Peyer's patch (tissue), 4 donors: ENCODE measurements at regions not wholly inside any gene's neighbourhood (a gene's known extent, or its start where the extent isn't known, plus 50 kb on each side); places are given as distances from the start of the nearest gene placed in this dataset.

Source experiments
- DNase-seq, 3 donors: peaks; one replicate each; pipeline ENCODE4 v3.0.0-alpha.2; 2017 to 2019
- H3K27ac ChIP-seq, 4 donors: fragments of 200-600 bp; sonication (generic); one replicate each; pipeline ENCODE4 v1.5.1; 2016 to 2019
- H3K27me3 ChIP-seq, 2 donors: fragments of 200-600 bp; sonication (generic); one replicate each; pipeline ENCODE4 v1.5.1; 2019
- H3K36me3 ChIP-seq, 3 donors: fragments of 200-600 bp; sonication (generic); one replicate each; pipeline ENCODE4 v1.5.1; 2016 to 2019
- H3K4me1 ChIP-seq, 4 donors: fragments of 200-600 bp; sonication (generic); one replicate each; pipeline ENCODE4 v1.5.1; 2016 to 2019
- H3K4me3 ChIP-seq, 4 donors: fragments of 200-600 bp; sonication (generic); 1 replicate in 3 of 4; 2 replicates in 1 of 4; pipeline ENCODE4 v1.5.1; 2016 to 2019; ENCODE audit warnings: mild to moderate bottlenecking in 1 of 4
- H3K9me3 ChIP-seq, 4 donors: fragments of 200-600 bp; sonication (generic); one replicate each; pipeline ENCODE4 v1.5.1; 2016 to 2019; ENCODE audit warnings: mild to moderate bottlenecking in 1 of 4
- CTCF ChIP-seq, 6 experiments: fragments of 450-650 bp in 4 of 6; fragments of 200-600 bp in 2 of 6; sonication (generic) in 1 of 6; IDR thresholded peaks; one replicate each; pipeline ENCODE4 v1.5.1; 2017 to 2019; ENCODE audit warnings: antibody characterized with exemption in 6 of 6, mild to moderate bottlenecking in 3 of 6, moderate library complexity in 1 of 6
- POLR2A ChIP-seq, 2 donors: fragments of 450-650 bp; IDR thresholded peaks; one replicate each; pipeline ENCODE4 v1.5.1; 2017; ENCODE audit warnings: antibody characterized with exemption in 2 of 2, mild to moderate bottlenecking in 2 of 2, moderate library complexity in 2 of 2

GRCh38 chr7:13069841-13070240 is 382.4 kb downstream of the ARL4A start:
- no peak overlapping the region for H3K4me3 ChIP-seq
- H3K36me3 ChIP-seq, result no peaks in the 10 kb centered on the region
- H3K9me3 ChIP-seq, result no peaks in the 10 kb centered on the region
- H3K27ac ChIP-seq, result no peak overlapping the region
- TF ChIP-seq POLR2A (IDR thresholded peaks at IDR 0.05) (no peak), CTCF (IDR thresholded peaks at IDR 0.05) (no peak)
- no peaks in the 10 kb centered on the region for H3K4me1 ChIP-seq
- DNase-seq, result no peak
- H3K27me3 ChIP-seq, result no peaks in the 10 kb centered on the region

- DNase-seq, result no peak
- Histone ChIP-seq H3K36me3 (no peaks in the 10 kb centered on the region), H3K9me3 (no peaks in the 10 kb centered on the region), H3K4me1 (no peaks in the 10 kb centered on the region), H3K27ac (no peak overlapping the region), H3K4me3 (no peak overlapping the region), H3K27me3 (no peaks in the 10 kb centered on the region)
- TF ChIP-seq POLR2A (IDR thresholded peaks at IDR 0.05) (no peak), CTCF (IDR thresholded peaks at IDR 0.05) (no peak)
Observed at GRCh38 chr7:13072014-13072413, 384.6 kb downstream of the ARL4A start.

GRCh38 chr7:13077466-13077865 is 390.0 kb downstream of the ARL4A start:
- H3K27ac ChIP-seq, result no peak overlapping the region
- TF ChIP-seq CTCF (IDR thresholded peaks at IDR 0.05) (no peak), POLR2A (IDR thresholded peaks at IDR 0.05) (no peak)
- H3K4me3 ChIP-seq, result no peak overlapping the region
- no peak for DNase-seq
- H3K36me3 ChIP-seq, result no peaks in the 10 kb centered on the region
- H3K27me3 ChIP-seq, result no peaks in the 10 kb centered on the region
- no peaks in the 10 kb centered on the region for H3K4me1 ChIP-seq
- H3K9me3 ChIP-seq, result no peaks in the 10 kb centered on the region

DNA sequence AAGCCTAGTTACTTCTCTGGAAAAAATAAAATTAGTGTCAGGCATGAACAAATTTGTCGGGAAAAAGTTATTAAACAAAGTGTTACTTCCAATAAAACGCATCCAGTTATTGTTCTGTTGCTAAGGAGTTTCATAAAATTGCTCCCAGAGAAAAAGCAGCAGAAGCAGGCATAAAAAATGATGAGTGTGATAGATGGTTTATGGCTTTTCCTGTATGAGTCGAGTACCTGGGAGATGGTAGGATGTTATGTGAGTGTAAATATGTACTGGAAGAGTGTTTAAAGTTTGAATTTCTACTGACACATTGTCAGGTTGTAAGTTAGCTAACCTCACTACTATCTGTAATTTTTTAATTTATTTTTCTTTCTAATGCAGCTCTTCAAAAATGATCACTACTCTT is 390.7 kb downstream of the ARL4A start:
- H3K36me3 ChIP-seq, result no peaks in the 10 kb centered on the region
- no peaks in the 10 kb centered on the region for H3K4me1 ChIP-seq
- H3K27me3 ChIP-seq, result no peaks in the 10 kb centered on the region
- no peak for DNase-seq
- H3K4me3 ChIP-seq, result no peak overlapping the region
- no peak for TF ChIP-seq POLR2A (IDR thresholded peaks at IDR 0.05)
- TF ChIP-seq CTCF (IDR thresholded peaks at IDR 0.05), result no peak
- no peaks in the 10 kb centered on the region for H3K9me3 ChIP-seq
- H3K27ac ChIP-seq, result no peak overlapping the region

DNA sequence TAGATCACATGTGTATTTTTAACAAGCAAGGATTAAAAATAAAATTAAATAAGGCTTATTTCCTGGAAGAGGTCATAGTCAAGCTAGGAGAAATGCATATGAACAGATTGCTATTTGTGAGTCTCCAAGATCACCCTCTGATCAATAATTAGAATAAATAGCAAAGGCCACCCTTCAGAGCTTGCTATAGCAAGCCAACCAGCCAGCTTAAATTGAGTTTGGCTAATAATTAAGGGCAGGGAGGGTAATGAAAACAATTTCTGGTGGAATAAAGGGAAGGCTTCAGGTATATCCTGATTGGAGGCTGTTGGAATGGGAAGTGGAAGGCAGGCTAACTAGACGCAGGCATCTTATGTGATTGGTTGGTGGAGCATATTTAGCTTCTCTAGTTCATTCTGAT is 403.5 kb downstream of the ARL4A start:
- H3K4me3 ChIP-seq, result no peak overlapping the region
- no peaks in the 10 kb centered on the region for H3K4me1 ChIP-seq
- H3K9me3 ChIP-seq, result no peaks in the 10 kb centered on the region
- H3K27ac ChIP-seq, result no peak overlapping the region
- no peaks in the 10 kb centered on the region for H3K27me3 ChIP-seq
- H3K36me3 ChIP-seq, result no peaks in the 10 kb centered on the region
- no peak for DNase-seq
- no peak for TF ChIP-seq POLR2A (IDR thresholded peaks at IDR 0.05)
- no peak for TF ChIP-seq CTCF (IDR thresholded peaks at IDR 0.05)

GRCh38 chr7:13091974-13092707 is 404.7 kb downstream of the ARL4A start:
- H3K9me3 ChIP-seq, result no peaks in the 10 kb centered on the region
- no peak for TF ChIP-seq CTCF (IDR thresholded peaks at IDR 0.05)
- no peak for TF ChIP-seq POLR2A (IDR thresholded peaks at IDR 0.05)
- no peaks in the 10 kb centered on the region for H3K36me3 ChIP-seq
- no peak overlapping the region for H3K27ac ChIP-seq
- H3K4me1 ChIP-seq, result no peaks in the 10 kb centered on the region
- H3K4me3 ChIP-seq, result no peak overlapping the region
- no peaks in the 10 kb centered on the region for H3K27me3 ChIP-seq
- DNase-seq, result no peak
